NT2/D1 (cell line): ENCODE measurements at regions not wholly inside any gene's neighbourhood (a gene's known extent, or its start where the extent isn't known, plus 50 kb on each side); places are given as distances from the start of the nearest gene placed in this dataset.

Experiments
- SUZ12 ChIP-seq: IDR thresholded peaks from 2 replicates; pipeline ENCODE4 v1.6.1; 2011; ENCODE audit not compliant: insufficient read length, insufficient read depth; ENCODE audit errors: extremely low read depth
- YY1 ChIP-seq: IDR thresholded peaks from 2 replicates; pipeline ENCODE4 v1.6.1; 2011; ENCODE audit not compliant: insufficient read length, insufficient read depth
- ZNF274 ChIP-seq: IDR thresholded peaks from 2 replicates; pipeline ENCODE4 v1.6.1; 2011; ENCODE audit warnings: mild to moderate bottlenecking, low read depth, low read length

DNA sequence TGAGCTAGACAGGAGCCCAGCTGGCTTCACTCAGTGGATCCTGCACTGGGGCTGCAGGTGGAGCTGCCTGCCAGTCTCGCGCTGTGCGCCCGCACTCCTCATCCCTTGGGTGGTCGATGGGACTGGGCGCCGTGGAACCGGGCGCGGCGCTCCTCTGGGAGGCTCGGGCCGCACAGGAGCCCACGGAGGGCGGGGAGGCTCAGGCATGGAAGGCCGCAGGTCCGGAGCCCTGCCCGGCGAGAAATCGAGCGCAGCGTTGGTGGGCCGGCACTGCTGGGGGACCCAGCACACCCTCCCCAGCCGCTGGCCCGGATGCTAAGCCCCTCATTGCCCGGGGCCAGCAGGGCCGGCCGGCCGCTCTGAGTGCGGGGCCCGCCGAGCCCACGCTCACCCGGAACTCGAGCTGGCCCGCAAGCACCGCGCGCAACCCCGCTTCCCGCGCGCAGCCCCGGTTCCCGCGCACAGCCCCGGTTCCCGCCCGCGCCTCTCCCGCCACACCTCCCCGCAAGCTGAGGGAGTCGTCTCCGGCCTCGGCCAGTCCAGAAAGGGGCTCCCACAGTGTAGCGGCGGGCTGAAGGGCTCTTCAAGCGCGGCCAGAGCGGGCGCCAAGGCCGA, 1130.5 kb upstream of the FLRT2 start:
- no peak for TF ChIP-seq ZNF274
- TF ChIP-seq YY1, result no peak
- no peak for TF ChIP-seq SUZ12
